GM21390 (cell line): ENCODE measurements at regions not wholly inside any gene's neighbourhood (a gene's known extent, or its start where the extent isn't known, plus 50 kb on each side); places are given as distances from the start of the nearest gene placed in this dataset.
"Not testable (repeated sequence)": the region's sequence is repeated elsewhere in the genome, so short reads cannot be mapped to it uniquely, and the experiment has no call there.

Experiments used
- ATAC-seq: cut with Tn5 transposase; IDR thresholded peaks from one replicate; pipeline ENCODE4 v1.9.1; 2021; ENCODE audit not compliant: unreplicated experiment

- ATAC-seq = no peak
Observed at GRCh38 chr4:97027728-97028410, 1115.4 kb downstream of the STPG2 start.

- ATAC-seq = no peak
Observed at GRCh38 chr4:97028785-97029184, 1114.5 kb downstream of the STPG2 start.

- ATAC-seq = not testable (repeated sequence)
Observed at GRCh38 chr4:97037411-97038145, 1105.7 kb downstream of the STPG2 start.

GRCh38 chr4:97038146-97038516 lies 1105.1 kb downstream of the STPG2 start:
- ATAC-seq = no peak

GRCh38 chr4:97072666-97073065 lies 1070.6 kb downstream of the STPG2 start:
- ATAC-seq = no peak

- no peak for ATAC-seq
Observed at GRCh38 chr4:97073194-97073593, 1070.1 kb downstream of the STPG2 start.

GRCh38 chr4:97074531-97074930 lies 1068.7 kb downstream of the STPG2 start:
- ATAC-seq = no peak

GRCh38 chr4:97081951-97082350 lies 1061.3 kb downstream of the STPG2 start:
- ATAC-seq = no peak

GRCh38 chr4:97097036-97097435 lies 1046.2 kb downstream of the STPG2 start:
- not testable (repeated sequence) for ATAC-seq

GRCh38 chr4:97101171-97101570 lies 1042.1 kb downstream of the STPG2 start:
- ATAC-seq = not testable (repeated sequence)

- ATAC-seq = no peak
Observed at GRCh38 chr4:97103252-97103651, 1040.0 kb downstream of the STPG2 start.

GRCh38 chr4:97104006-97104405 lies 1039.3 kb downstream of the STPG2 start:
- no peak for ATAC-seq

GRCh38 chr4:97104666-97105065 lies 1038.6 kb downstream of the STPG2 start:
- no peak for ATAC-seq

- ATAC-seq = no peak
Observed at GRCh38 chr4:97105347-97106099, 1037.8 kb downstream of the STPG2 start.

- no peak for ATAC-seq
Observed at GRCh38 chr4:97106161-97106560, 1037.1 kb downstream of the STPG2 start.

- no peak for ATAC-seq
Observed at GRCh38 chr4:97110506-97110905, 1032.8 kb downstream of the STPG2 start.

- ATAC-seq = no peak
Observed at GRCh38 chr4:97116511-97116910, 1026.8 kb downstream of the STPG2 start.

GRCh38 chr4:97121493-97121892 lies 1021.8 kb downstream of the STPG2 start:
- ATAC-seq = no peak

GRCh38 chr4:97123573-97123972 lies 1019.7 kb downstream of the STPG2 start:
- ATAC-seq = no peak

GRCh38 chr4:97132435-97132834 lies 1010.8 kb downstream of the STPG2 start:
- ATAC-seq = no peak

- no peak for ATAC-seq
Observed at GRCh38 chr4:97134456-97134855, 1008.8 kb downstream of the STPG2 start.

- ATAC-seq = no peak
Observed at GRCh38 chr4:97139791-97140190, 1003.5 kb downstream of the STPG2 start.
